Stimulated activated CD4-positive, alpha-beta T cell treated with anti-CD3 and anti-CD28 coated beads, TNF-alpha, amount 100 ng/mL, for 48 hours (primary cell): ENCODE measurements at regions not wholly inside any gene's neighbourhood (a gene's known extent, or its start where the extent isn't known, plus 50 kb on each side); places are given as distances from the start of the nearest gene placed in this dataset.
"Not testable (repeated sequence)": the region's sequence is repeated elsewhere in the genome, so short reads cannot be mapped to it uniquely, and the experiment has no call there.

ENCODE experiments used
- DNase-seq, 3 donors: peaks; one replicate each; pipeline ENCODE4 v3.0.0-alpha.2; 2020; ENCODE audit warnings: low read depth in 3 of 3

GRCh38 chr5:142542078-142542477 lies 143.8 kb downstream of the FGF1 start:
- no peak for DNase-seq

GRCh38 chr5:142540922-142541422 lies 144.9 kb downstream of the FGF1 start:
- DNase-seq: no peak

- DNase-seq: no peak
Measured at GRCh38 chr5:142539154-142539740, 146.6 kb downstream of the FGF1 start.

- no peak for DNase-seq
Measured at GRCh38 chr5:142537938-142538337, 148.0 kb downstream of the FGF1 start.

- DNase-seq: no peak
Measured at GRCh38 chr5:142532781-142533176, 153.1 kb downstream of the FGF1 start.

GRCh38 chr5:142531977-142532780 lies 153.7 kb downstream of the FGF1 start:
- DNase-seq: no peak

GRCh38 chr5:142530904-142531303 lies 155.0 kb downstream of the FGF1 start:
- DNase-seq: no peak

- DNase-seq: no peak
Measured at GRCh38 chr5:142529626-142530278, 156.1 kb downstream of the FGF1 start.

- DNase-seq: no peak
Measured at GRCh38 chr5:142527664-142528295, 158.1 kb downstream of the FGF1 start.

- no peak for DNase-seq
Measured at GRCh38 chr5:142527234-142527633, 158.7 kb downstream of the FGF1 start.

- no peak for DNase-seq
Measured at GRCh38 chr5:142522983-142523382, 162.9 kb downstream of the FGF1 start.

- DNase-seq: no peak
Measured at GRCh38 chr5:142521706-142522105, 164.2 kb downstream of the FGF1 start.

GRCh38 chr5:142520885-142521284 lies 165.0 kb downstream of the FGF1 start:
- no peak for DNase-seq

- not testable (repeated sequence) for DNase-seq
Measured at GRCh38 chr5:142519913-142520312, 166.0 kb downstream of the FGF1 start.

- no peak for DNase-seq
Measured at GRCh38 chr5:142517840-142518239, 168.1 kb downstream of the FGF1 start.

- no peak for DNase-seq
Measured at GRCh38 chr5:142516732-142517131, 169.2 kb downstream of the FGF1 start.

GRCh38 chr5:142515036-142515435 lies 170.9 kb downstream of the FGF1 start:
- no peak for DNase-seq

- DNase-seq: no peak
Measured at GRCh38 chr5:142514196-142514595, 171.7 kb downstream of the FGF1 start.

GRCh38 chr5:142512043-142513042 lies 173.5 kb downstream of the FGF1 start:
- no peak for DNase-seq

GRCh38 chr5:142511358-142511757 lies 174.5 kb downstream of the FGF1 start:
- no peak for DNase-seq

- DNase-seq: no peak
Measured at GRCh38 chr5:142509026-142509425, 176.9 kb downstream of the FGF1 start.
